DOHH2 (cell line): ENCODE measurements at regions not wholly inside any gene's neighbourhood (a gene's known extent, or its start where the extent isn't known, plus 50 kb on each side); places are given as distances from the start of the nearest gene placed in this dataset.

ENCODE experiments used
- CTCF ChIP-seq: fragments of 200-600 bp; sonication (generic); IDR thresholded peaks from one replicate; pipeline ENCODE4 v1.5.1; 2014; ENCODE audit warnings: antibody characterized with exemption, mild to moderate bottlenecking, low read depth, low read length; ENCODE audit not compliant: poor library complexity, severe bottlenecking
- EZH2phosphoT487 ChIP-seq: fragments of 200-600 bp; sonication (generic); IDR thresholded peaks from 2 replicates; pipeline ENCODE4 v1.6.1; 2017; ENCODE audit warnings: borderline replicate concordance, mild to moderate bottlenecking, antibody characterized with exemption, low read length, moderate library complexity, mixed read lengths

- TF ChIP-seq CTCF (no peak), EZH2phosphoT487 (no peak)
These were observed 230.7 kb upstream of the GK2 start for GRCh38 chr4:79638735-79639134.
